Sigmoid colon (tissue), 6 donors: ENCODE measurements at regions not wholly inside any gene's neighbourhood (a gene's known extent, or its start where the extent isn't known, plus 50 kb on each side); places are given as distances from the start of the nearest gene placed in this dataset.
A peak's percentile ranks its signal among the peaks of the same experiment; 100 is the strongest.

Experiments
- DNase-seq: peaks from one replicate; pipeline ENCODE4 v3.0.0-alpha.2; 2019
- H3K27ac ChIP-seq, 4 donors: fragments of 200-600 bp; sonication (generic); one replicate each; pipeline ENCODE4 v1.5.1; 2016 to 2019; ENCODE audit warnings: mild to moderate bottlenecking in 1 of 4
- H3K27me3 ChIP-seq, 3 donors: fragments of 200-600 bp; sonication (generic); one replicate each; pipeline ENCODE4 v1.5.1; 2019; ENCODE audit warnings: mild to moderate bottlenecking in 1 of 3
- H3K36me3 ChIP-seq, 4 donors: fragments of 200-600 bp; sonication (generic); one replicate each; pipeline ENCODE4 v1.5.1; 2016 to 2019
- H3K4me1 ChIP-seq, 4 donors: fragments of 200-600 bp; sonication (generic); one replicate each; pipeline ENCODE4 v1.5.1; 2017 to 2019
- H3K4me3 ChIP-seq, 4 donors: fragments of 200-600 bp; sonication (generic); one replicate each; pipeline ENCODE4 v1.5.1; 2017 to 2019; ENCODE audit warnings: mild to moderate bottlenecking in 2 of 4, moderate library complexity in 1 of 4
- H3K9me3 ChIP-seq, 4 donors: fragments of 200-600 bp in 3 of 4; sonication (generic) in 3 of 4; one replicate each; pipeline versions ENCODE4 v1.5.1 to v1.6.1; 2013 to 2019
- EP300 ChIP-seq, 4 donors: sonication (generic); formaldehyde crosslinking; IDR thresholded peaks; one replicate each; pipeline ENCODE4 v1.6.1; 2017; ENCODE audit warnings: antibody characterized with exemption in 4 of 4
- POLR2A ChIP-seq, 2 donors: fragments of 450-650 bp; IDR thresholded peaks; one replicate each; pipeline ENCODE4 v1.6.1; 2016; ENCODE audit warnings: antibody characterized with exemption in 2 of 2, mild to moderate bottlenecking in 2 of 2, moderate library complexity in 2 of 2
- POLR2AphosphoS5 ChIP-seq, 4 donors: sonication (generic); formaldehyde crosslinking; IDR thresholded peaks; one replicate each; pipeline ENCODE4 v1.6.1; 2017; ENCODE audit warnings: antibody characterized with exemption in 4 of 4
- WGBS, 2 donors: extraction: QIAGEN DNeasy Blood & Tissue Kit; methylation state at CpG; one replicate each; pipeline ENCODE4 v1.1.7; 2013; 5-methylcytosine and 5-hydroxymethylcytosine counted together
- intact Hi-C: fragments of 100-400 bp; cut with DNase I; formaldehyde crosslinking; loops from one replicate; pipeline ENCODE4 v1.15.1; 2023
- TF ChIP-seq, protein P1 (sequence below), 4 experiments: fragments of 450-650 bp in 3 of 4; fragments of 200-600 bp in 1 of 4; IDR thresholded peaks; one replicate each; pipeline ENCODE4 v1.5.1; 2016 to 2019; ENCODE audit warnings: antibody characterized with exemption in 4 of 4, mild to moderate bottlenecking in 3 of 4, moderate library complexity in 2 of 4
- donor health status: healthy with polysubstance abuse.
- donor health status: healthy.

- Histone ChIP-seq H3K9me3 (peaks cover 0 to 3% (median 1%) of the 10 kb centered on the region in 4 donors), H3K4me3 (no peak overlapping the region), H3K4me1 (peaks cover 0 to 16% (median 4%) of the 10 kb centered on the region in 4 donors), H3K27ac (no peak overlapping the region), H3K36me3 (no peaks in the 10 kb centered on the region), H3K27me3 (no peaks in the 10 kb centered on the region)
- DNase-seq: no peak
- TF ChIP-seq, protein P1, sequence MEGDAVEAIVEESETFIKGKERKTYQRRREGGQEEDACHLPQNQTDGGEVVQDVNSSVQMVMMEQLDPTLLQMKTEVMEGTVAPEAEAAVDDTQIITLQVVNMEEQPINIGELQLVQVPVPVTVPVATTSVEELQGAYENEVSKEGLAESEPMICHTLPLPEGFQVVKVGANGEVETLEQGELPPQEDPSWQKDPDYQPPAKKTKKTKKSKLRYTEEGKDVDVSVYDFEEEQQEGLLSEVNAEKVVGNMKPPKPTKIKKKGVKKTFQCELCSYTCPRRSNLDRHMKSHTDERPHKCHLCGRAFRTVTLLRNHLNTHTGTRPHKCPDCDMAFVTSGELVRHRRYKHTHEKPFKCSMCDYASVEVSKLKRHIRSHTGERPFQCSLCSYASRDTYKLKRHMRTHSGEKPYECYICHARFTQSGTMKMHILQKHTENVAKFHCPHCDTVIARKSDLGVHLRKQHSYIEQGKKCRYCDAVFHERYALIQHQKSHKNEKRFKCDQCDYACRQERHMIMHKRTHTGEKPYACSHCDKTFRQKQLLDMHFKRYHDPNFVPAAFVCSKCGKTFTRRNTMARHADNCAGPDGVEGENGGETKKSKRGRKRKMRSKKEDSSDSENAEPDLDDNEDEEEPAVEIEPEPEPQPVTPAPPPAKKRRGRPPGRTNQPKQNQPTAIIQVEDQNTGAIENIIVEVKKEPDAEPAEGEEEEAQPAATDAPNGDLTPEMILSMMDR (IDR thresholded peaks at IDR 0.05): no peak
- TF ChIP-seq POLR2AphosphoS5 (IDR thresholded peaks at IDR 0.05) (no peak), EP300 (IDR thresholded peaks at IDR 0.05) (no peak), POLR2A (IDR thresholded peaks at IDR 0.05) (no peak)
- intact Hi-C loops: loop anchor here (10.0 kb wide), 1 partner anchor 685 kb away; no protein-coding TSS in a partner anchor
Observed at GRCh38 chr9:87319656-87320055, 178.0 kb upstream of the DAPK1 start.

DNA sequence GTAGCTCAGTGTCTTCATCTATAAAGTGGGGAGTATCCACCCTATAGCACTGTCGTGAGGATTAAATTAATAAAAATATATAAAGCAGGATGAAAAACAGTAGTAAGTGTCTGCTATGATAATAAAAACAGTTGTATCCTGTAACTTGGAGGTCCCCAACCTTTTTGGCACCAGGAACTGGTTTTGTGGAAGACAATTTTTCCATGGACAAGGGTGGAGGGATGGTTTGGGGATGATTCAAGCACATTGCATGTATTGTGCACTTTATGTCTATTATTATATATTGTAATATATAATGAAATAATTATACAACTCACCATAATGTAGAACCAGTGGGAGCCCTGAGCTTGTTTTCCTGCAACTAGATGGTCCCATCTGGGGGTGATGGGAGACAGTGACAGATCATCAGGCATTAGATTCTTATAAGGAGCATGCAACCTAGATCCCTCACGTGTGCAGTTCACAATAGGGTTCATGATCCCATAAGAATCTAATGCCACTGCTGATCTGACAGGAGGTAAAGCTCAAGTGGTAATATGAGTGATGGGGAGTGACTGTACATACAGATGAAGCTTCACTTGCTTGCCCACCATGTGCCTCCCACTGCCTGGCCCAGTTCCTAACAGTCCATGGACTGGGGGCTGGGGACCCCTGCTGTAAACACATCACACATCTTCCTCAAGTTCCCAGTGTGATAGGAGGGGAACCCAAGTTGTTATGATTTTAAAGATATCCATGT lies 177.4 kb upstream of the DAPK1 start:
- peaks cover 0 to 3% (median 1%) of the 10 kb centered on the region in 4 donors for H3K9me3 ChIP-seq
- H3K27ac ChIP-seq: no peak overlapping the region
- DNase-seq: no peak
- 70 to 84% methylated on average over 2 of the region's 2 CpGs for WGBS, 2 donors
- no peak overlapping the region for H3K4me3 ChIP-seq
- H3K27me3 ChIP-seq: no peaks in the 10 kb centered on the region
- peaks cover 0 to 16% (median 4%) of the 10 kb centered on the region in 4 donors for H3K4me1 ChIP-seq
- TF ChIP-seq, protein P1 (IDR thresholded peaks at IDR 0.05): no peak
- TF ChIP-seq POLR2A (IDR thresholded peaks at IDR 0.05) (no peak), POLR2AphosphoS5 (IDR thresholded peaks at IDR 0.05) (no peak), EP300 (IDR thresholded peaks at IDR 0.05) (no peak)
- intact Hi-C loops: loop anchor here (10.0 kb wide), 1 partner anchor 686 kb away; no protein-coding TSS in a partner anchor
- no peaks in the 10 kb centered on the region for H3K36me3 ChIP-seq

DNA sequence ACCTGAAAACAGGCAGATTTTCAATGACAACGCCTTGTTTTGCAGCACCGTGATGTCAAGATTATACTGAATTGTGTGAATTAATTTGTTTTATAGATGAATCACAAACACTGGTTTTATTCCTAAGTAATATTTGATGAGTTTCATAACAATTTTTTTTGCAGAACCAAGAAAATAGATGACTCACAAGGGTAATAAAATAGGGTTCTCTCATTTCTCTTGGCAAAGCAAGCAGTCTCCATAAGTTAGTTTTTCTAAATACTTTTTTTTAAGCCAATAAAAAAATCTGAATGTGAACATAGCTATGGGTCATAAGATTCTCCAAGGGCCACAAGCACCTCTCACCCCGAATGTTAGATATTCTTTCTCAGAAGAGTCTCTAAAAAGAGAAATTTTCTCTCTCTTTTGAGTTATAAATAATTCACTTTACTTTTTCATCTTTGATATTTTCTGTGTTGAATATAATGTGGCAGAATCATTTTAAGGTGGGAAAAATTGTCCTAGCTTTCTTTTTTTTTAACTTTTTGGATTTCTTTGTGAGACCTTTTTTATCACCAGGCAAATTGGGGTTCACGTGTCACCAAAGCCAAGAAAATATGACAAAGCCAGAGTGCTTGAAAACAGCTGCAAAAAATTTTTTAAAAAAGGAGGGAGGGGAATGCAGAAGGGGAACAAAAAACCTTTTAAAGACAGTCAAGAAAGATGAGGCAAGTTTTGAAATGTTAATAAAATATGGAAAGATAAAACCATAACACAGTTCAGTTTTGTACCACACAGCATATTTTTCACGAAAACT lies 174.6 kb upstream of the DAPK1 start:
- TF ChIP-seq POLR2A (IDR thresholded peaks at IDR 0.05) (no peak), EP300 (IDR thresholded peaks at IDR 0.05) (no peak), POLR2AphosphoS5 (IDR thresholded peaks at IDR 0.05) (no peak)
- TF ChIP-seq, protein P1 (IDR thresholded peaks at IDR 0.05): no peak
- Histone ChIP-seq H3K36me3 (no peaks in the 10 kb centered on the region), H3K4me1 (peaks cover 0 to 16% (median 4%) of the 10 kb centered on the region in 4 donors), H3K4me3 (no peak overlapping the region), H3K27ac (peak overlapping the region in 2 of 4 donors; percentile 0 to 41), H3K27me3 (no peaks in the 10 kb centered on the region), H3K9me3 (no peaks in the 10 kb centered on the region)
- 48 to 68% methylated on average over 5 of the region's 5 CpGs for WGBS, 2 donors
- intact Hi-C loops: loop anchor here (10.0 kb wide), 1 partner anchor 688 kb away; no protein-coding TSS in a partner anchor
- no peak for DNase-seq

GRCh38 chr9:87323928-87324327 lies 173.7 kb upstream of the DAPK1 start:
- intact Hi-C loops: loop anchor here (1.0 to 10.0 kb wide), 5 partner anchors 375 to 909 kb away; no protein-coding TSS in a partner anchor
- no peak for TF ChIP-seq POLR2AphosphoS5 (IDR thresholded peaks at IDR 0.05)
- TF ChIP-seq, protein P1 (IDR thresholded peaks at IDR 0.05): no peak
- TF ChIP-seq EP300 (IDR thresholded peaks at IDR 0.05): no peak
- no peak for TF ChIP-seq POLR2A (IDR thresholded peaks at IDR 0.05)
- H3K4me3 ChIP-seq: no peak overlapping the region
- H3K9me3 ChIP-seq: no peaks in the 10 kb centered on the region
- no peak overlapping the region for H3K27ac ChIP-seq
- H3K36me3 ChIP-seq: no peaks in the 10 kb centered on the region
- 18 to 70% methylated on average over 2 of the region's 2 CpGs for WGBS, 2 donors
- H3K4me1 ChIP-seq: peaks cover 0 to 16% (median 4%) of the 10 kb centered on the region in 4 donors
- no peaks in the 10 kb centered on the region for H3K27me3 ChIP-seq
- DNase-seq: no peak
